GM19452 (cell line): ENCODE measurements at regions not wholly inside any gene's neighbourhood (a gene's known extent, or its start where the extent isn't known, plus 50 kb on each side); places are given as distances from the start of the nearest gene placed in this dataset.

ENCODE experiments used
- ATAC-seq: cut with Tn5 transposase; IDR thresholded peaks from one replicate; pipeline ENCODE4 v1.9.1; 2021; ENCODE audit not compliant: unreplicated experiment

- ATAC-seq, result no peak
Measured at GRCh38 chr15:38646716-38647115, 82.1 kb upstream of the RASGRP1 start.

DNA sequence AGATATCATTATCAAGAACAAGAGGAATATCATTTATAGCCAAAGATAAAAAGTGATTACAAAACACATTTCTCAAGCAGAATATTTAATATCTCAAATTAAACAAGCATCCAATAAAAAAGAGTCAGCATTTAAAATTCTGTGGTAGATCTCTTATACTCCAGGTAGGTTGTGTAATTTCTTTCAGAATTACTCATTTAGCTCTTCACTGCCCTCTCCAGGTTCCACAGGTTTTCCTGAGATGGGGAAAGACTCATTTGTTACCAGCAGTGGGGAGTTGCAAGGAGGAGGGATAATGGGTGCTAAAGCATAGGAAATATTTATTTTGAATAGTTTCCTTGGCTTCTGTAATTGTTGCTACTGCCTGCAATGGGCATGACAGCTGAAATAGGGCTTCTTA, 83.1 kb upstream of the RASGRP1 start:
- no peak for ATAC-seq

DNA sequence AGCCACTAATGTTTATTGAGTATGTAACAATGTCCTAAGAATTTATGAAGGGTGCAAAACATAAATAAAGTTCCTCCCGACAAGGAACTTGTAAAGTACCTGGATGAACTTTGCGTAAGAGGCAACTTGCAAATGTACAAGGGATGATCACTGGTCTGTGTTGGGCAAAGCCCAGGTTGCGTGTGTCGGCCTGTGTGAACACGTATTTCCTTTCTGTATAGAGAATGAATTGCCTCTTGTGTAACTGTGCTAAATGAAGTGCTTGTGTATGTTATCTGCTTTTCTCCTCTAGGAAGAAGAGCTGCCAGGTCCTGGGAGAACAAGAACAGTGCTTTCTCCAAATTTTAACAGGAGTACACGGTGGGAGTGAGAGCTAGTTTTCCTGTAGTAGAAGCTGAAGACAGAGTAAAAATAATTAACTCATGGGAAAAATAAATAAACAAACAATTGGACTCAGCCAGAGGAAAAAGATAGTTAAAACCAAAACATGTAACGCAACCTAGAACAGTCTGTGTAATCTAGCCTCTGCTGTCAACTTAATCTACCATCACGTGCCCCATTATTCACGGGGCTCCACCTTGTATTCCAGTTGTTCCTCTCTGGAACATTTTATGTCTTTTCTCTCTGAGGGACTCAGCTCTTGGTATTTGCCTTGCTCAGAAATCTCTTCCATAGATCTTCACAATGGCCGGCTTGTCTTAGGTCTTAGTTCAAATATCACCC, 83.7 kb upstream of the RASGRP1 start:
- ATAC-seq, result no peak

GRCh38 chr15:38650384-38650783, 85.8 kb upstream of the RASGRP1 start:
- ATAC-seq, result no peak

GRCh38 chr15:38650936-38651327, 86.3 kb upstream of the RASGRP1 start:
- ATAC-seq, result no peak

DNA sequence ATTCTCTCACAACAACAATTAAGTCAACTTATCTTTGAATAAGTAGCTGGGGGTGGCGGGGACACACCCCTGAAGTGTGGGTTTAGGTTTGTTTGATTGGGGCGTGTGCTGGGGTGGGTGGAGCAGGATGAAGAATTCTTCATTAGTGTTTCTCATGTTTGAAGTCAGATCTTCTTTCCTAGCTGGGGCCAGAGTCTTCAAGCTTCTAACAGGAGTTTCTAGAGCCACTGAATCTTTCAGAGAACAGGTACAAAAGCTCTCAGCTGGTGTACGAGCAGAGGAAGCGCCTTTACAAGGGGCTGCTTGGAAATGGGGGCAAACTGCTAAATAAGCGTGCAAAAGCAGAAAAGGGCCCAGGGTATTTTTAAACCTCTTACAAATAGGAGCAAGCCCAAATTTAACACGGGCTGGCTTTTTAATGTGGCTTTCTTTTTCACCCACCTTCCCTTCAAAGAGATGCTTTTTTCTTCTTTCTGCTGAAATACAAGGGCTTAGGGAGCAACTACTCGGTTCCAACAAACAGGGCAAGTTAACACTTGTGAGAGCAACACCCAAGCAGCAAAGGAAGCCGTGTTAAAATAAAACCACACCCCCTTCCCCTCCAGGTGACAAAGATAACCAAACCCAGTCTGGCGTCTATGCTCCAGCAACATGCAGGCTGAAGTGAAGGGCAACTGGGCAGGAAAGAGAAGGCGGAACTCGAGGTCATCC, 86.9 kb upstream of the RASGRP1 start:
- peak; percentile 54 for ATAC-seq

DNA sequence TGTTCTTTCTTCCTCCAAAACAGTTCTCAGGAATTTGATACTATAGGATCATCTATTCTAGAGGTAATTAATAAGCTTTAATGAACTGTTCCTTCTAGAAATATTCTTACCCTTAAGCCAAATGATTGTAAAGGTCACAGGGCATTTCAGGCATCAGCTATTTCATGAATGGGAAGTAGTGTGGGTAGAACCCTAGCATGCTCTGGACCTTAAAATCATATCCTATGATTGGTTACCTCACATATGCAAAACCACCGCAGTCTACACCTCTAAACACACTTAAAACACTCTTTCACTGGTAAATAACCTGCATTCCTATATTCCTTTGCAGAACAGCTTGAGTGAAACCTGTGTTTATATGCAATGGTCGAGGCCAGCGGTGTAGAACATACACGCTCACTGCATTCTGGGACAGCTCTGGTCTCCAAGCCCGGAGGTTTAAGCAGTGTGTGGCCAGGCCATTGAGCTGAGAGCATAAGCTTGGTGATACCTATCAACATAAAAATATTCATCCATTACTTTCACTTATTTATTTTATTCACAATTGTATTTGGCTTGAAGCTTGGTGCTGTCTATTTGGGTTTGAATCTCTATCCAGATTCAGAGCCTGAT, 87.7 kb upstream of the RASGRP1 start:
- no peak for ATAC-seq

DNA sequence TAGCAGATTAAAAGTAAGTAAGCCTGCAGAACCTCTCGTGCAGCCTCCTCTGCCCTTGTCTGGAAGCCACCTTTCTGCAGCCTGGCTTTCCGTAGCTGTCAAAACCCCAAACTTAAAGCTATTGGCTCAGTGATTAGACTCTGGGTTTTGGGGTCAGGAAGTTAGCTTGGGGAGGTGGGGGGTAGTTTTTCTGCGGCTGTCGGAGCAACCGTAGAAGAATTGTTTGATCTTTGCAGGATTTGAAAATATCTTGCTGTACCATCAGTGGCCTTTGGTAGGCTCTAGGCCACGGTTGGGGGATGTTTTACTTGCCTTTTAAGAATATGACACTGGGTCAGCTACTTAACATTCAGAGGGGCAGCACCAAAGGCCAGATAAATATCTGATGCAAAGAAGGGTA, 88.4 kb upstream of the RASGRP1 start:
- no peak for ATAC-seq

- ATAC-seq, result no peak
Measured at GRCh38 chr15:38658431-38658830, 93.8 kb upstream of the RASGRP1 start.

GRCh38 chr15:38660738-38661137, 96.1 kb upstream of the RASGRP1 start:
- ATAC-seq, result no peak

GRCh38 chr15:38662033-38662802, 97.6 kb upstream of the RASGRP1 start:
- ATAC-seq, result no peak

DNA sequence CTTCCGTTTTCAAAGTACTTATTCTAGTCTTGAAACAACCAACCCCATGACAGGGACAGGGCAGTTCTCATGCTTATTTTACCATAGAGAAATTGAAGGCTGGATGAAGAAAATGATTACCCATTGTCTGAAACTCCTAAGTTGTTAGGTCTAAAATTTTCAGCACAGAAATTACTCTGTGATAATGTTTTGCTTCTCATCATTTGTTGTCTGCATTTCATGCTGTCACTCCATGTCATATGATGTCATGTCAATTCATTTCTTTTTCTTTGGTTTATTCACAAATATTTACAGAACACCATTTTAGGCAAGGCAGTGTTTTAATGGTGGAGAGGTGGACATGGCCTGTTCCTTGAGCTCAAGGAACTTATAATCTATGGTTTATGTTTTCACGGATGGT, 98.2 kb upstream of the RASGRP1 start:
- no peak for ATAC-seq

GRCh38 chr15:38665586-38666305, 101.1 kb upstream of the RASGRP1 start:
- ATAC-seq, result no peak

GRCh38 chr15:38666865-38667510, 102.4 kb upstream of the RASGRP1 start:
- ATAC-seq, result no peak

DNA sequence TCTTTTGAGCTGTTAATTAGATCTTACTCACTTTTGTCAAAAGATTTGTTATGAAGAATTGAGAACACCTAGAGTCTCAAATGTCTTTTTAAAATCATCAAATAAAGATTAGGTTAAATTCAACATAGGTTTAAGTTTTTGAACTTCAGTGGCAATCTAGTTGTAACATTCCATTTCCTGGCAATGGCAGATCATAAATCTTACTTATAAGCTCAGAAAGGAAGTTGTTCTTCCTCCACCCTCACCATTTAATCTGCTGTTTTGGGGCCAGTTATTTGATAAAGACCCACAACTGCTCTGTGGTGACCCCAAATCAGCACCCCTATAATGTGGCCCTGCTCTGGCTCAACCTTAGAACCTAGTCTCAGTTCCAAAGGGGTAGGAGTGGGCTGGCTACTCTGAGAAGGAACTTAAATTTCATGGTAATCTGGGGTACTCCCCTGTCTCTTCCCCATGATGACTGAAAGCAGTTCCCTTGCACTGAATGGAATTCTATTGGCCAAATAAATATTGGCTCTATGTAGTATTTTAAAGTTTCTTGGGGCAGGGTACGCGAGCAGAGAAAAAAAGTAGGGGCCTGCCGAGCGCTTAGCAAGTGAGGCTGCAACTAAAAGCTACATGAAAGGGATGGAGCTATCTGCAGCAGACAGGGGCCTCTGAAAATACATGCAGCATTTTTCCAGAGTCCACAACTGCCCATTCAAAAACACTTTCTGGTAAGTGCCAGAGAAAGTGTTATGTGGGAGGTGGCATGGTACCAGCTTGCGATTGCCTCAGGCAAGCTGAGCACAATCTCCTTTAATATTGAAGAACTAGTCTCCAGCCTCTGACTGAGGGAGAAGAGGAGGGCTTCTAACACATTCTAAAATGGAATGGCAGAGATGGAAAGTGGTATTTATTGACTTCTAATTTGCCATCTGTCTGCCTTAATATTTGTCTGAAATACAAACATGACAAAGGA, 103.6 kb upstream of the RASGRP1 start:
- ATAC-seq, result no peak

GRCh38 chr15:38668898-38669391, 104.3 kb upstream of the RASGRP1 start:
- ATAC-seq, result no peak

- ATAC-seq, result peak; percentile 46
Measured at GRCh38 chr15:38670128-38671005, 105.8 kb upstream of the RASGRP1 start.

GRCh38 chr15:38671006-38671387, 106.4 kb upstream of the RASGRP1 start:
- peak; percentile 5 for ATAC-seq
